NB4 (cell line): ENCODE measurements at regions not wholly inside any gene's neighbourhood (a gene's known extent, or its start where the extent isn't known, plus 50 kb on each side); places are given as distances from the start of the nearest gene placed in this dataset.

Experiments used
- DNase-seq: peaks from one replicate; pipeline ENCODE4 v3.0.0; 2010; ENCODE audit warnings: low read depth
- H3K4me3 ChIP-seq: one replicate; pipeline ENCODE4 v1.5.1; 2011; ENCODE audit warnings: mild to moderate bottlenecking, low read depth, low read length, moderate library complexity
- CTCF ChIP-seq: IDR thresholded peaks from one replicate; pipeline ENCODE4 v1.5.1; 2012; ENCODE audit warnings: low read depth, low read length
- MAX ChIP-seq: IDR thresholded peaks from 2 replicates; pipeline ENCODE4 v1.6.1; 2011; ENCODE audit warnings: low read depth, low read length
- MYC ChIP-seq: IDR thresholded peaks from 2 replicates; pipeline ENCODE4 v1.6.1; 2011; ENCODE audit warnings: low read depth, low read length
- POLR2A ChIP-seq: IDR thresholded peaks from 2 replicates; pipeline ENCODE4 v1.6.1; 2011; ENCODE audit warnings: mild to moderate bottlenecking; ENCODE audit not compliant: insufficient read length; ENCODE audit errors: extremely low read depth

- no peak for TF ChIP-seq MYC
- TF ChIP-seq POLR2A: no peak
- TF ChIP-seq CTCF: no peak
- no peak for TF ChIP-seq MAX
- no peak overlapping the region for H3K4me3 ChIP-seq
- no peak for DNase-seq
These were observed 94.9 kb upstream of the PIK3CG start for GRCh38 chr7:106770191-106770590.

GRCh38 chr7:106772655-106773108, 92.4 kb upstream of the PIK3CG start:
- no peak for TF ChIP-seq MAX
- TF ChIP-seq MYC: no peak
- no peak for TF ChIP-seq CTCF
- TF ChIP-seq POLR2A: no peak
- H3K4me3 ChIP-seq: no peak overlapping the region

GRCh38 chr7:106773228-106773627, 91.9 kb upstream of the PIK3CG start:
- no peak for DNase-seq
- TF ChIP-seq POLR2A (no peak), MAX (no peak), CTCF (no peak), MYC (no peak)
- no peak overlapping the region for H3K4me3 ChIP-seq

More at GRCh38 chr7:106772655-106773108, 92.4 kb upstream of the PIK3CG start:
- DNase-seq: no peak

GRCh38 chr7:106773721-106774120, 91.4 kb upstream of the PIK3CG start:
- no peak for TF ChIP-seq POLR2A
- no peak overlapping the region for H3K4me3 ChIP-seq
- no peak for DNase-seq

GRCh38 chr7:106774213-106774767, 90.8 kb upstream of the PIK3CG start:
- no peak for DNase-seq
- H3K4me3 ChIP-seq: no peak overlapping the region
- no peak for TF ChIP-seq POLR2A
- TF ChIP-seq MAX: no peak
- TF ChIP-seq MYC: no peak
- TF ChIP-seq CTCF: no peak

- peak; percentile 34 for DNase-seq
- H3K4me3 ChIP-seq: no peak overlapping the region
- no peak for TF ChIP-seq CTCF
- no peak for TF ChIP-seq POLR2A
- no peak for TF ChIP-seq MYC
- TF ChIP-seq MAX: no peak
These were observed 90.1 kb upstream of the PIK3CG start for GRCh38 chr7:106774768-106775551.
